ENCODE measurements at regions not wholly inside any gene's neighbourhood (a gene's known extent, or its start where the extent isn't known, plus 50 kb on each side); places are given as distances from the start of the nearest gene placed in this dataset.
"Not testable (repeated sequence)": the region's sequence is repeated elsewhere in the genome, so short reads cannot be mapped to it uniquely, and the experiment has no call there.

GRCh38 chr4:81595287-81595686, 123.6 kb upstream of the RASGEF1B start:
- in situ Hi-C loops (cut with HindIII; ENCODE audit: low sequenced_read_pairs), result no loop called here
- no peak for DNase-seq (ENCODE audit: low read depth)
- TF ChIP-seq CTCF (IDR thresholded peaks at IDR 0.05; ENCODE audit: low read depth, low read length, missing control alignments), result no peak
- no peak overlapping the region for H3K4me3 ChIP-seq (ENCODE audit: low read depth, low read length)

- no peak overlapping the region for H3K4me3 ChIP-seq (ENCODE audit: low read depth, low read length)
- DNase-seq (ENCODE audit: low read depth), result no peak
- in situ Hi-C loops (cut with HindIII; ENCODE audit: low sequenced_read_pairs), result no loop called here
- no peak for TF ChIP-seq CTCF (IDR thresholded peaks at IDR 0.05; ENCODE audit: low read depth, low read length, missing control alignments)
Measured at GRCh38 chr4:81594490-81595159, 122.9 kb upstream of the RASGEF1B start.

- in situ Hi-C loops (cut with HindIII; ENCODE audit: low sequenced_read_pairs), result no loop called here
- DNase-seq (ENCODE audit: low read depth), result no peak
- TF ChIP-seq CTCF (IDR thresholded peaks at IDR 0.05; ENCODE audit: low read depth, low read length, missing control alignments), result no peak
- H3K4me3 ChIP-seq (ENCODE audit: low read depth, low read length), result no peak overlapping the region
Measured at GRCh38 chr4:81592701-81593100, 121.0 kb upstream of the RASGEF1B start.

- TF ChIP-seq CTCF (IDR thresholded peaks at IDR 0.05; ENCODE audit: low read depth, low read length, missing control alignments), result no peak
- DNase-seq (ENCODE audit: low read depth), result no peak
- in situ Hi-C loops (cut with HindIII; ENCODE audit: low sequenced_read_pairs), result no loop called here
- no peak overlapping the region for H3K4me3 ChIP-seq (ENCODE audit: low read depth, low read length)
Measured at GRCh38 chr4:81590596-81590995, 118.9 kb upstream of the RASGEF1B start.

- no peak overlapping the region for H3K4me3 ChIP-seq (ENCODE audit: low read depth, low read length)
- TF ChIP-seq CTCF (IDR thresholded peaks at IDR 0.05; ENCODE audit: low read depth, low read length, missing control alignments), result no peak
- no peak for DNase-seq (ENCODE audit: low read depth)
- in situ Hi-C loops (cut with HindIII; ENCODE audit: low sequenced_read_pairs), result no loop called here
Measured at GRCh38 chr4:81589262-81589661, 117.6 kb upstream of the RASGEF1B start.

- DNase-seq (ENCODE audit: low read depth), result no peak
Measured at GRCh38 chr4:81586706-81587105, 115.0 kb upstream of the RASGEF1B start.

GRCh38 chr4:81580994-81581374, 109.3 kb upstream of the RASGEF1B start:
- in situ Hi-C loops (cut with HindIII; ENCODE audit: low sequenced_read_pairs); H3K4me3 ChIP-seq (ENCODE audit: low read depth, low read length); DNase-seq (ENCODE audit: low read depth): not testable (repeated sequence)

More at GRCh38 chr4:81586706-81587105, 115.0 kb upstream of the RASGEF1B start:
- TF ChIP-seq CTCF (IDR thresholded peaks at IDR 0.05; ENCODE audit: low read depth, low read length, missing control alignments), result no peak
- in situ Hi-C loops (cut with HindIII; ENCODE audit: low sequenced_read_pairs), result no loop called here
- no peak overlapping the region for H3K4me3 ChIP-seq (ENCODE audit: low read depth, low read length)
